ENCODE measurements at regions not wholly inside any gene's neighbourhood (a gene's known extent, or its start where the extent isn't known, plus 50 kb on each side); places are given as distances from the start of the nearest gene placed in this dataset.

GRCh38 chr5:97541864-97542263, 358.8 kb upstream of the RIOK2 start:
- no peak for TF ChIP-seq EZH2 (IDR thresholded peaks at IDR 0.05; ENCODE audit: borderline replicate concordance)
- no peak for TF ChIP-seq EZH2phosphoT487 (IDR thresholded peaks at IDR 0.05; ENCODE audit: low read depth, severe bottlenecking, unreplicated experiment)
- TF ChIP-seq CTCF (IDR thresholded peaks at IDR 0.05; ENCODE audit: poor library complexity): no peak
- Histone ChIP-seq H3K4me2 (no peak overlapping the region), H3K27ac (no peak overlapping the region), H3K4me3 (no peak overlapping the region), H3K79me2 (no peaks in the 10 kb centered on the region), H3K9me3 (ENCODE audit: low read depth) (no peaks in the 10 kb centered on the region), H3K9me2 (replicated peaks; ENCODE audit: insufficient read depth) (no peaks in the 10 kb centered on the region), H2AFZ (no peak overlapping the region), H3K27me3 (peaks cover 3% of the 10 kb centered on the region), H3K4me1 (ENCODE audit: insufficient read depth) (no peaks in the 10 kb centered on the region), H3K36me3 (replicated peaks; ENCODE audit: insufficient read depth, low read depth) (no peaks in the 10 kb centered on the region), H4K20me1 (ENCODE audit: insufficient read depth, poor library complexity, severe bottlenecking) (no peaks in the 10 kb centered on the region)
- no peak for DNase-seq (ENCODE audit: low spot score)
- WGBS (ENCODE audit: low lambda C conversion rate, missing lambda C conversion rate): 96% methylated on average over 19 of the region's 20 CpGs

GRCh38 chr5:97542469-97542868, 359.4 kb upstream of the RIOK2 start:
- no peaks in the 10 kb centered on the region for H3K4me1 ChIP-seq (ENCODE audit: insufficient read depth)
- no peak overlapping the region for H3K4me3 ChIP-seq
- no peaks in the 10 kb centered on the region for H3K9me2 ChIP-seq (replicated peaks; ENCODE audit: insufficient read depth)
- no peaks in the 10 kb centered on the region for H3K9me3 ChIP-seq (ENCODE audit: low read depth)
- H3K27me3 ChIP-seq: peaks cover 3% of the 10 kb centered on the region
- H2AFZ ChIP-seq: no peak overlapping the region
- DNase-seq (ENCODE audit: low spot score): no peak
- no peak for TF ChIP-seq CTCF (IDR thresholded peaks at IDR 0.05; ENCODE audit: poor library complexity)
- no peak for TF ChIP-seq EZH2 (IDR thresholded peaks at IDR 0.05; ENCODE audit: borderline replicate concordance)
- TF ChIP-seq EZH2phosphoT487 (IDR thresholded peaks at IDR 0.05; ENCODE audit: low read depth, severe bottlenecking, unreplicated experiment): no peak
- H3K79me2 ChIP-seq: no peaks in the 10 kb centered on the region
- H3K27ac ChIP-seq: no peak overlapping the region
- H3K36me3 ChIP-seq (replicated peaks; ENCODE audit: insufficient read depth, low read depth): no peaks in the 10 kb centered on the region
- no peak overlapping the region for H3K4me2 ChIP-seq
- 100% methylated on average over 1 of the region's 1 CpG for WGBS (ENCODE audit: low lambda C conversion rate, missing lambda C conversion rate)
- H4K20me1 ChIP-seq (ENCODE audit: insufficient read depth, poor library complexity, severe bottlenecking): no peaks in the 10 kb centered on the region

- no peaks in the 10 kb centered on the region for H3K4me1 ChIP-seq (ENCODE audit: insufficient read depth)
- no peaks in the 10 kb centered on the region for H3K9me3 ChIP-seq (ENCODE audit: low read depth)
- WGBS (ENCODE audit: low lambda C conversion rate, missing lambda C conversion rate): 88% methylated on average over 4 of the region's 4 CpGs
- H3K27ac ChIP-seq: no peak overlapping the region
- H3K9me2 ChIP-seq (replicated peaks; ENCODE audit: insufficient read depth): no peaks in the 10 kb centered on the region
- no peak overlapping the region for H3K4me2 ChIP-seq
- no peaks in the 10 kb centered on the region for H3K36me3 ChIP-seq (replicated peaks; ENCODE audit: insufficient read depth, low read depth)
- DNase-seq (ENCODE audit: low spot score): no peak
- TF ChIP-seq EZH2phosphoT487 (IDR thresholded peaks at IDR 0.05; ENCODE audit: low read depth, severe bottlenecking, unreplicated experiment) (no peak), CTCF (IDR thresholded peaks at IDR 0.05; ENCODE audit: poor library complexity) (no peak), EZH2 (IDR thresholded peaks at IDR 0.05; ENCODE audit: borderline replicate concordance) (no peak)
- H4K20me1 ChIP-seq (ENCODE audit: insufficient read depth, poor library complexity, severe bottlenecking): no peaks in the 10 kb centered on the region
- H3K79me2 ChIP-seq: no peaks in the 10 kb centered on the region
- H3K27me3 ChIP-seq: peaks cover 3% of the 10 kb centered on the region
- no peak overlapping the region for H3K4me3 ChIP-seq
- no peak overlapping the region for H2AFZ ChIP-seq
Measured at GRCh38 chr5:97543166-97543565, 360.1 kb upstream of the RIOK2 start.

- no peak overlapping the region for H3K27ac ChIP-seq
- no peaks in the 10 kb centered on the region for H3K4me1 ChIP-seq (ENCODE audit: insufficient read depth)
- H3K36me3 ChIP-seq (replicated peaks; ENCODE audit: insufficient read depth, low read depth): no peaks in the 10 kb centered on the region
- no peak for DNase-seq (ENCODE audit: low spot score)
- H3K27me3 ChIP-seq: peaks cover 3% of the 10 kb centered on the region
- H3K9me2 ChIP-seq (replicated peaks; ENCODE audit: insufficient read depth): no peaks in the 10 kb centered on the region
- H3K4me2 ChIP-seq: peak overlapping the region; percentile 26
- no peak for TF ChIP-seq EZH2phosphoT487 (IDR thresholded peaks at IDR 0.05; ENCODE audit: low read depth, severe bottlenecking, unreplicated experiment)
- TF ChIP-seq CTCF (IDR thresholded peaks at IDR 0.05; ENCODE audit: poor library complexity): no peak
- TF ChIP-seq EZH2 (IDR thresholded peaks at IDR 0.05; ENCODE audit: borderline replicate concordance): no peak
- no peak overlapping the region for H2AFZ ChIP-seq
- no peak overlapping the region for H3K4me3 ChIP-seq
- H3K9me3 ChIP-seq (ENCODE audit: low read depth): no peaks in the 10 kb centered on the region
- 55% methylated on average over 3 of the region's 3 CpGs for WGBS (ENCODE audit: low lambda C conversion rate, missing lambda C conversion rate)
- no peaks in the 10 kb centered on the region for H4K20me1 ChIP-seq (ENCODE audit: insufficient read depth, poor library complexity, severe bottlenecking)
- H3K79me2 ChIP-seq: no peaks in the 10 kb centered on the region
Measured at GRCh38 chr5:97544240-97544639, 361.2 kb upstream of the RIOK2 start.
